CD4-positive, alpha-beta T cell treated with Interleukin-1 beta for 1 hour (primary cell): ENCODE measurements at regions not wholly inside any gene's neighbourhood (a gene's known extent, or its start where the extent isn't known, plus 50 kb on each side); places are given as distances from the start of the nearest gene placed in this dataset.

Experiments used
- DNase-seq, 2 donors: peaks; one replicate each; pipeline ENCODE4 v3.0.0-alpha.2; 2020 to 2022

- DNase-seq = no peak
Observed at GRCh38 chr3:116939091-116939490, 229.5 kb downstream of the TUSC7 start.

GRCh38 chr3:116939550-116939949, 230.0 kb downstream of the TUSC7 start:
- no peak for DNase-seq

- DNase-seq = no peak
Observed at GRCh38 chr3:116940719-116941118, 231.1 kb downstream of the TUSC7 start.

DNA sequence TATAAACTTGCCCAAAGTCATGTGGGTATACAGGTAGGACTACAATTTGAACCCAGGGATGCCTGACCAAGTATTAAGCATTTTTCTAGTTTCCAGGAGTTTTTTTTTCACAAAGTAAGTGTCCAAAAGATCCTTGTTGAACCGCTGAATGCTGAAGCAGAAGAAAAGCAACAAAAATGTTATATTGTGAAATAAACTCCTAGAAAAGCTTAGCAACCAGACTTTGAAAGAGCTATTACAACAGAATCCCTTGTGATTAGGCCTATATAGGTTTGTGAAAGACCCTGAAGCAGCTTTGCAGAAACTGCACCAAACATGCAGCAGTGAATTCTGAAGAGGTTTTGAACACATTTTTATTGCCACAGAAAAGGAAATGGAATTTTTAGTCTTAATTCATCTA, 236.8 kb downstream of the TUSC7 start:
- no peak for DNase-seq

GRCh38 chr3:116947148-116947547, 237.6 kb downstream of the TUSC7 start:
- DNase-seq = no peak

DNA sequence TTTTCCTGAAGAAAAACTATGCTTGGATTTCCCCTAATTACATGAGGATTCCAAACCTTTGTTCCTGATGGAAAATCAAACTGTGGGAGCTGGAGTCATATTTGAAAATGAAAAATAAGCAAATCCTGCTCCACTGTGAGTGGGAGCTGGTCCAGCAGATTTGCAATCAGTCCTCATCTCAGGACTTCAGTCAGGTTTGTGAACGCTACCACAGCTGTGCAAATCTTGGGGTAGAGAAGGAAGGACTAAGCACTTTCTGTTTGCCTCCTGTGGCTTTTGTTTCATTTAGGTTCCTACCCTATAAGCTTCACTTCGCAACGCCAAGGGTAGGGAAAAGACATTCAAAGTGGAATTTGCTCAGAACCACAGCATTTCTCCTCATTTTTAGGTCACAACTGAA, 238.2 kb downstream of the TUSC7 start:
- DNase-seq = no peak

- DNase-seq = no peak
Observed at GRCh38 chr3:116950301-116951055, 240.9 kb downstream of the TUSC7 start.

GRCh38 chr3:116951610-116952009, 242.0 kb downstream of the TUSC7 start:
- DNase-seq = no peak

DNA sequence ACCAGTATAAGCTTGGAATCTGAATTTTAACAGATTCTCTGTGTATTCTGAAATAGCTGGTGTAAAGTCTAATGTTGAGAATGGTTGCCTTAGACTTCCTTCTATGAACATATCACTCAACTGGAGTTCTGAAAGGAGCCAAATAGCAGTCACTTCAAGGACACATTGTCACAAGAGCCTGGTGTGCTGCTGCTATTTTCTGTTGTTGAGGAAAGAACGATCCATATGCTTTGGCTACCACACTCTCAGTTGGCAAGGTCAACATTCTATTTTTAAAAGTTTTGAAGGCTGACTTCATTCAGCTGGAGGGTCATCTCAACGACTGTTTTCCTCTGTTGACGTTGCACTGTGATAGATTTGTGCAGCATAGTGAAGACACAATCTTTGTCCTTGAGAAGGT, 248.7 kb downstream of the TUSC7 start:
- no peak for DNase-seq

GRCh38 chr3:116961106-116961505, 251.5 kb downstream of the TUSC7 start:
- DNase-seq = no peak

DNA sequence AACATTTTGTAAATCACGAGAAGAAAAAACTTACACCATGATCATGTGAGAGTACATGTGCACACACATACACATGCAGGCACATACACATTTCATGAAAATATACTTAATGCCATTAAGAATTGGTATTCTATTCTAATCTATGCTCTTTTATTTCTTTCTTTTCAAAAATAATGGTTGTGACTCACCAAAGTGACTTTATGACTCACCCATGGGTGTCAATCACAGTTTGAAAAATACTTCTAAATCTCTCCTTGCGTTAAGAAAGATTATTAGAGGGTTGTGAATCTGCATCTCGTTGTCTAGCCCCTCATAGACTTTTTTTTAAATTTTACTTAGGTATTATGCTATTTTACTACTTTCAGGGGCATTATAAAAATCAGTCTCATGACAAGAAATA, 254.2 kb downstream of the TUSC7 start:
- no peak for DNase-seq

GRCh38 chr3:116966649-116967048, 257.1 kb downstream of the TUSC7 start:
- no peak for DNase-seq

- no peak for DNase-seq
Observed at GRCh38 chr3:116969135-116969534, 259.6 kb downstream of the TUSC7 start.

DNA sequence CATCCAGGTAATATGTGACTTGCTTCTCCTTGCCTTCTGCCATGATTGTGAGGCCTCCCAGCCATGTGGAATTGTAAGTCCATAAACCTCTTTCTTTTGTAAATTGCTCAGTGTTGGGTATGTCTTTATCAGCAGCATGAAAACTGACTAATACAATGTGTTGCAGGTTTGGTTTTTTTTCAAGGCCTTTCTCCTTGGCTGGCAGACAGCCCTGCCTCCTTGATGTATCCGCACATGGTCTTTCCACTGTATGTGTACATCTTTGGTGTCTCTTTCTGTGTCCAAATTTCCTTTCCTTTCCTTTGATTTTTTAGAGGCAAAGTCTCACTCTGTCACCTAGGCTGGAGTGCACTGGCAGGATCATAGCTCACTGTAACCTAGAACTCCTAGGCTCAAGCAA, 260.1 kb downstream of the TUSC7 start:
- no peak for DNase-seq

GRCh38 chr3:116971531-116971930, 262.0 kb downstream of the TUSC7 start:
- no peak for DNase-seq

DNA sequence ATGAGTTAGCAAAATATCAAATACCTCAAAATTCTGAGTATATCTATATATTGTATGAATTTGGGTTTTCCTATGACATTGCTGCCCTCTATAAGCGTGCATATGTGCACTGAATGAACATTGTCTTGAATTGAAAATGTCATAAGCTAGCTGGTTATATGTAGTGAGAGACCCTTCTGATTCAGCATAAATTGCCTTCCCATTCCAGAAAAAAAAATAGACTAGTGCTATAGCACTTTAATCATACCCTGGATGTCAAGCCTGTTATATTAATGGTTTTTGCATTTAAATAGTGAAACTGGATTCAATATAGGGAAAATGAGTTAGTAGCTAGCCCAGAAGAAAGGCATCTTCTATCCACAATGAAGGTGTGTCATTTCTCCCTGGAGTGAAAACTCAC, 265.1 kb downstream of the TUSC7 start:
- no peak for DNase-seq

DNA sequence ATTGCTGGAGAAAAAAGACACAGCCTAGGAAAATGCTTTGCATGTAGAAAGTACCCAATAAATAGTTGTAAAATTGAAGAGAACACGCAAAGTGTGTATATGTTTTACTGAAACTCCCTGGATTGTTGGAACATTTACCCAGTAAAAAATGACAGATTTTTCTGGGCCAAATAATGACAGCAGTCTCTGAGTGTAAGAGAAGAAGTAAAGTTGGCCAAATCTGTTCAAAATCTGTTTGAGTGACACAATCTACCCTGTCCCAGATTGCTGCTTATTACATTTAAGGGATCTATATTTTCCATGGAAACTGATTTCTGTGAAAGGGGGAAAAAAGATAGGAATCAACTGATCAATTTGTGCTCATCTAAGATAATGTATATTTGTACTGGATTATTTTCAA, 267.9 kb downstream of the TUSC7 start:
- no peak for DNase-seq

DNA sequence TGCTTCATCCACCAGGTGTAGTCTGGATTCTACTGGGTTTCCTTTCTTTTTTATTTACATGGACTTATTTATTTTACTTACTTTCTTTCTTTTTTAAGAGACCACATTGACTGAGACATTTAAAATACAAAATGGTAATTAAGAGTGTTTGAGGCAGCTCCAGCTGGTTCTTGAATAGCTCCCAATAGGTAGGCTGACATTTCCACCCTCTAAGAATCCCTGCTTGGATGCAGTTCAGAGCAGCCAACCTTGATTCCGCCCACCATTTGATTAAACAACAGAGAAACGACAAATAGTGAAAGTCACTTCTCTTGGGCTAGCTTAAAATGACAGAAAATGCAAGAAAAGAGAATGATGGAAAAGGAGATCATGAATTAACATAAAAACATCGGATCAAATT, 270.5 kb downstream of the TUSC7 start:
- DNase-seq = no peak

GRCh38 chr3:116981089-116981488, 271.5 kb downstream of the TUSC7 start:
- no peak for DNase-seq

DNA sequence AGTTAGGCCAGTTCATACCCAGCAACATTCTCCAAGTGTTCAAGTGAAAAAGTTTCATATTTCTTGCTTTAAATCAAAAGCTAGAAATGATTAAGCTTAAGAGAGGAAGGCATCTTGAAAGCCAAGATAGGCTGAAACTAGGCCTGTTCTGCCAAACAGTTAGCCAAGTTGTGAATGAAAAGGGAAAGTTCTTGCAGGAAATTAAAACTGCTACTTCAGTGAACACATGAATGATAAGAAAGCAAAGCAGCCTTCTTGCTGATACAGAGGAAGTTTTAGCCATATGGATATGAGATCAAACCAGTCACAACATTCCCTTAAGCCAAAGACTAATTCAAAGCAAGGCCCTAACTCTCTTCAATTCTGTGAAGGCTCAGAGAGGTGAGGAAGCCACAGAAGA, 274.7 kb downstream of the TUSC7 start:
- DNase-seq = no peak

DNA sequence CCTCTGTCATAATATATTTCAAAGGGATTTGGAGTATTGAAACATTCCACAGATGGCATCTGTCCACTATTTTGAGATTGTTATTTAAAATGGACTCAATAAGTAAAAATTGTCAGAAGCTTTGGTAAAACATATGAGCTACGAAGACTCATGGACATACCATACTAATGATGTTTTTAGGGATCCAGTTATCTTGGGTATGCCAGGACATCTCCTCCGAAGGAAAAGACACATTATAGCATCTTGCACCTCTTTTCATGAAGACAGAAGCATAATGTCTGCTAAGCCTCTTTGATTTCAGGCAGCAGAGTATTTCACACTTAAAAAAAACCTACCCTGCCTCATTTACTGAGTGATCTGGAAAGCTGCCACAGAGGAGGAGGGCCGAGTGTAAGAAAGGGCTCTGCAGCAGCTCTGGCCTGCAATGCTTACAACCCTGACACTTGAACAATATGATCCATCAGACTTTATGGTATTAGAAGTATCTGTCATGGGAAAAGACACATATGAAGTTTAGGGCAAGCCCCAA, 284.8 kb downstream of the TUSC7 start:
- DNase-seq = no peak

DNA sequence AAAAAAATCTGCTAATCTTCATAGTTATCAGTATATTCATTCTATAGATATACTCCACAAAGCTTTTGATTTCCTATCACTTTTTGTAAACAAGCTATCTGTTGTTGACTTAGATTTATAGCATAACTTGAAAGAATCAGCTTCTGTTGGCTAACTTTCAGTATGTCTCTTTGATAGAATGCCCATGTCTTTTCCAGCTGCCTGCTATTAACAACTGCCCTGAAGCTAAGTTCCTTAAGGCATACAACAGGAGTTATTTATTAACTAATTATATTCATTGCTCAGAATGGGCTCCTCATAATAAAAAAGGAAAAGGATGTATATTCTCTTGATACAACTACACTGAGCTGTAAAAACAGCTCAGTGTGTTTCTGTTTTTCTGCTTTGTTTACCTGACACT, 293.9 kb downstream of the TUSC7 start:
- DNase-seq = no peak

DNA sequence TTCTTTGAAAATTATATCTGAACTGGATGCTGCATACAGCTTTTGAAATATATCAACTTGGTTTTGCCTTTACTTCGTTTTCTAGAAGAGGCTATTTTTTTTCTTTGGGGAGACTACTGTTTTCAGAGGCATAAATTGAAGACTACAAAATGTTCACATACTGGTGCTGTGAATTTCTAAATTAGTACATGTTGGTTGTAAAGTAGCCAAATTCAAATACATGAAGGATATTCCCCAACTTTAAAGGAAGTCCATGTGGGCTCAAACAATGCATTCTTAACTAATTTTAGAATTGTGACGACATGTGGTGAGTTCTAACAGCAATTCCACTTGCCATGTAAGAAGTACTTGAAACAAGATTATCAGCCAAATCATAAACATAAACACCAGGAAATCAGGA, 295.7 kb downstream of the TUSC7 start:
- no peak for DNase-seq

- DNase-seq = no peak
Observed at GRCh38 chr3:117005911-117006522, 296.4 kb downstream of the TUSC7 start.

- no peak for DNase-seq
Observed at GRCh38 chr3:117010318-117010717, 300.7 kb downstream of the TUSC7 start.
